ENCODE measurements at regions not wholly inside any gene's neighbourhood (a gene's known extent, or its start where the extent isn't known, plus 50 kb on each side); places are given as distances from the start of the nearest gene placed in this dataset.

DNA sequence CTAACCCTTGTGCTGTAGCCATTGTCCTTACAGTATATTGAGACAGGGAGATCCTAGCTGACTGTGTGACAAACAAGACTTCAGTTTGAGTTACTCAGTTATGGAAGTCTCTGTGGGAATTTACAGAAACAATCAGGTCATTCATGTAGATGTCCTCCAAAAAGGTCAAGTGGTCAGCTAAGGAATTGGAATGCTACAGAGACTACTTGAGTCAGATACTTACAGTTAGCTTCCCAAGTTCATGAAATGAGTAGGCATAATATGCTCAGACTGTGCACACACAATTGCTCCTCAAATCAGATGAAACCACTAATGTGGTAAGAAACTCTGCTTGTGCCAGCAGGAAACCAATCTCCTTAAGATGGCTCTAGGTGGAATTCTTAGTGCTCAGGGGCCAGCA, 985.7 kb downstream of the NSUN3 start:
- TF ChIP-seq, protein P1, sequence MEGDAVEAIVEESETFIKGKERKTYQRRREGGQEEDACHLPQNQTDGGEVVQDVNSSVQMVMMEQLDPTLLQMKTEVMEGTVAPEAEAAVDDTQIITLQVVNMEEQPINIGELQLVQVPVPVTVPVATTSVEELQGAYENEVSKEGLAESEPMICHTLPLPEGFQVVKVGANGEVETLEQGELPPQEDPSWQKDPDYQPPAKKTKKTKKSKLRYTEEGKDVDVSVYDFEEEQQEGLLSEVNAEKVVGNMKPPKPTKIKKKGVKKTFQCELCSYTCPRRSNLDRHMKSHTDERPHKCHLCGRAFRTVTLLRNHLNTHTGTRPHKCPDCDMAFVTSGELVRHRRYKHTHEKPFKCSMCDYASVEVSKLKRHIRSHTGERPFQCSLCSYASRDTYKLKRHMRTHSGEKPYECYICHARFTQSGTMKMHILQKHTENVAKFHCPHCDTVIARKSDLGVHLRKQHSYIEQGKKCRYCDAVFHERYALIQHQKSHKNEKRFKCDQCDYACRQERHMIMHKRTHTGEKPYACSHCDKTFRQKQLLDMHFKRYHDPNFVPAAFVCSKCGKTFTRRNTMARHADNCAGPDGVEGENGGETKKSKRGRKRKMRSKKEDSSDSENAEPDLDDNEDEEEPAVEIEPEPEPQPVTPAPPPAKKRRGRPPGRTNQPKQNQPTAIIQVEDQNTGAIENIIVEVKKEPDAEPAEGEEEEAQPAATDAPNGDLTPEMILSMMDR (IDR thresholded peaks at IDR 0.05; ENCODE audit: insufficient read depth, low read length, poor library complexity, severe bottlenecking), result no peak
- TF ChIP-seq EZH2phosphoT487 (conservative IDR thresholded peaks at IDR 0.05; ENCODE audit: low read length), result no peak
